Fibroblast of villous mesenchyme (primary cell): ENCODE measurements at regions not wholly inside any gene's neighbourhood (a gene's known extent, or its start where the extent isn't known, plus 50 kb on each side); places are given as distances from the start of the nearest gene placed in this dataset.
A peak's percentile ranks its signal among the peaks of the same experiment; 100 is the strongest.

Experiments
- DNase-seq: peaks from one replicate; pipeline ENCODE4 v3.0.0-alpha.2; 2010; ENCODE audit warnings: low read depth
- H3K4me3 ChIP-seq: 2 replicates; pipeline ENCODE4 v1.5.1; 2011; ENCODE audit warnings: low read depth, mild to moderate bottlenecking, low read length
- CTCF ChIP-seq: IDR thresholded peaks from 2 replicates; pipeline ENCODE4 v1.5.1; 2012; ENCODE audit warnings: low read depth, mild to moderate bottlenecking, low read length; ENCODE audit not compliant: insufficient read depth

- TF ChIP-seq CTCF, result no peak
- DNase-seq, result no peak
Observed at GRCh38 chr2:236969767-236970655, 115.7 kb upstream of the COPS8 start.

GRCh38 chr2:236970656-236971010 is 115.1 kb upstream of the COPS8 start:
- no peak overlapping the region for H3K4me3 ChIP-seq
- DNase-seq, result no peak
- no peak for TF ChIP-seq CTCF

More at GRCh38 chr2:236969767-236970655, 115.7 kb upstream of the COPS8 start:
- no peak overlapping the region for H3K4me3 ChIP-seq

GRCh38 chr2:236971131-236971821 is 114.4 kb upstream of the COPS8 start:
- DNase-seq, result peak; percentile 30
- no peak for TF ChIP-seq CTCF
- no peak overlapping the region for H3K4me3 ChIP-seq

GRCh38 chr2:236971919-236972381 is 113.7 kb upstream of the COPS8 start:
- DNase-seq, result no peak
- H3K4me3 ChIP-seq, result no peak overlapping the region
- no peak for TF ChIP-seq CTCF

GRCh38 chr2:236972491-236973342 is 113.0 kb upstream of the COPS8 start:
- DNase-seq, result no peak
- H3K4me3 ChIP-seq, result no peak overlapping the region
- TF ChIP-seq CTCF, result no peak

GRCh38 chr2:236973343-236973980 is 112.2 kb upstream of the COPS8 start:
- no peak overlapping the region for H3K4me3 ChIP-seq
- DNase-seq, result no peak
- no peak for TF ChIP-seq CTCF
